Panc1 (cell line): ENCODE measurements at regions not wholly inside any gene's neighbourhood (a gene's known extent, or its start where the extent isn't known, plus 50 kb on each side); places are given as distances from the start of the nearest gene placed in this dataset.

Experiments
- ATAC-seq: fragments of 200-7000 bp; cut with Tn5 transposase; 2 replicates; pipeline ENCODE4 v1.9.1; 2020; ENCODE audit warnings: mild to moderate bottlenecking, moderate library complexity
- BruUV-seq: library from RNA; stranded (reverse); fragments of 400-500 nt; replicated peaks from 2 replicates; lab custom pipeline; 2021; lab: Mats Ljungman, UMichigan
- CTCF ChIA-PET: fragments of 300-600 bp; sonication (Branson Sonifier 250); formaldehyde crosslinking; loops from one replicate; lab custom pipeline; 2022; ENCODE audit warnings: antibody characterized with exemption; lab: Charles Lee
- POLR2A ChIA-PET: fragments of 300-600 bp; sonication (Branson Sonifier 250); formaldehyde crosslinking; loops from one replicate; lab custom pipeline; 2022; ENCODE audit warnings: antibody characterized with exemption; lab: Charles Lee
- DNase-seq: peaks from one replicate; pipeline ENCODE4 v3.0.0-alpha.2; 2010; ENCODE audit warnings: low read depth, low spot score
- H3K27ac ChIP-seq: 2 replicates; pipeline ENCODE4 v1.5.1; 2011; ENCODE audit warnings: mild to moderate bottlenecking, low read length, inconsistent platforms
- H3K27me3 ChIP-seq: fragments of 200-500 bp; sonication (Bioruptor generic); 2 replicates; pipeline ENCODE4 v1.6.0; 2014; ENCODE audit warnings: low read length, inconsistent platforms; ENCODE audit not compliant: control insufficient read depth, insufficient read depth
- H3K36me3 ChIP-seq: fragments of 200-500 bp; sonication (Bioruptor generic); 2 replicates; pipeline ENCODE4 v1.5.1; 2014; ENCODE audit warnings: inconsistent platforms, mild to moderate bottlenecking, low read length, moderate library complexity; ENCODE audit not compliant: control insufficient read depth, insufficient read depth
- H3K4me1 ChIP-seq: 2 replicates; pipeline ENCODE4 v1.5.1; 2011; ENCODE audit warnings: inconsistent platforms, mild to moderate bottlenecking, low read length, moderate library complexity; ENCODE audit not compliant: control insufficient read depth, insufficient read depth
- H3K4me3 ChIP-seq, 2 experiments: 2 replicates each; pipeline ENCODE4 v1.5.1; 2011 to 2012; ENCODE audit warnings: low read depth in 2 of 2, low read length in 2 of 2, mild to moderate bottlenecking in 2 of 2, inconsistent platforms in 1 of 2, moderate library complexity in 1 of 2
- H3K9me3 ChIP-seq: fragments of 200-500 bp; sonication (Bioruptor generic); 2 replicates; pipeline ENCODE4 v1.5.1; 2014; ENCODE audit warnings: low read depth, mild to moderate bottlenecking, inconsistent platforms, low read length, moderate library complexity; ENCODE audit not compliant: control insufficient read depth, insufficient read depth
- CTCF ChIP-seq: fragments of 450-650 bp; IDR thresholded peaks from 2 replicates; pipeline ENCODE4 v1.5.1; 2017; ENCODE audit warnings: mild to moderate bottlenecking
- POLR2AphosphoS5 ChIP-seq: IDR thresholded peaks from 2 replicates; pipeline ENCODE4 v1.6.1; 2012; ENCODE audit warnings: mild to moderate bottlenecking, low read depth, low read length, moderate library complexity
- REST ChIP-seq, 2 experiments: IDR thresholded peaks; 2 replicates each; pipeline ENCODE4 v1.6.1; 2011 to 2012; ENCODE audit warnings: low read depth in 2 of 2, control low read depth in 1 of 2, low read length in 1 of 2, mild to moderate bottlenecking in 1 of 2, moderate library complexity in 1 of 2; ENCODE audit not compliant: insufficient read depth in 1 of 2
- SIN3A ChIP-seq: IDR thresholded peaks from 2 replicates; pipeline ENCODE4 v1.6.1; 2012; ENCODE audit warnings: low read depth, mild to moderate bottlenecking, low read length, moderate library complexity, borderline replicate concordance; ENCODE audit not compliant: insufficient read depth
- TCF7L2 ChIP-seq: IDR thresholded peaks from 2 replicates; pipeline ENCODE4 v1.6.1; 2011; ENCODE audit warnings: mild to moderate bottlenecking, low read depth, low read length, inconsistent platforms
- in situ Hi-C: cut with HindIII; loops from 2 replicates; pipeline ENCODE4 v1.10.0; 2016; ENCODE audit warnings: low sequenced_read_pairs, low pct_unique_long_range_greater_than_20kb
- intact Hi-C: fragments of 100-400 bp; cut with micrococcal nuclease; formaldehyde crosslinking; loops from one replicate; pipeline ENCODE4 v1.10.0; 2022; ENCODE audit not compliant: unreplicated experiment

GRCh38 chr12:30152705-30153104, 369.0 kb upstream of the TMTC1 start:
- ChIA-PET POLR2A (no interaction called here), CTCF (no interaction called here)
- Histone ChIP-seq H3K9me3 (no peaks in the 10 kb centered on the region), H3K36me3 (no peaks in the 10 kb centered on the region), H3K4me1 (no peaks in the 10 kb centered on the region), H3K27ac (no peak overlapping the region), H3K4me3 (no peak overlapping the region), H3K27me3 (no peaks in the 10 kb centered on the region)
- TF ChIP-seq CTCF (no peak), TCF7L2 (no peak), REST (IDR thresholded peaks at IDR 0.05; ENCODE audit: insufficient read depth in 1 of 2, low read depth in 2 of 2, low read length in 1 of 2) (no peak), POLR2AphosphoS5 (no peak), SIN3A (no peak)
- DNase-seq (no peak), ATAC-seq (no peak)
- in situ Hi-C loops (no loop called here), intact Hi-C loops (no loop called here)
- BruUV-seq, result no TSS peak

GRCh38 chr12:30151831-30152230, 368.1 kb upstream of the TMTC1 start:
- CTCF ChIA-PET, result no interaction called here
- H3K4me1 ChIP-seq, result no peaks in the 10 kb centered on the region
- intact Hi-C loops (no loop called here), in situ Hi-C loops (no loop called here)
- no peak for ATAC-seq
- no peaks in the 10 kb centered on the region for H3K27me3 ChIP-seq
- BruUV-seq, result no TSS peak
- DNase-seq, result no peak
- TF ChIP-seq TCF7L2 (no peak), SIN3A (no peak), POLR2AphosphoS5 (no peak), CTCF (no peak)
- POLR2A ChIA-PET, result no interaction called here
- no peak overlapping the region for H3K4me3 ChIP-seq
- no peaks in the 10 kb centered on the region for H3K9me3 ChIP-seq
- no peaks in the 10 kb centered on the region for H3K36me3 ChIP-seq
- no peak overlapping the region for H3K27ac ChIP-seq
